Sigmoid colon (tissue), 6 donors: ENCODE measurements at regions not wholly inside any gene's neighbourhood (a gene's known extent, or its start where the extent isn't known, plus 50 kb on each side); places are given as distances from the start of the nearest gene placed in this dataset.
"Not testable (repeated sequence)": the region's sequence is repeated elsewhere in the genome, so short reads cannot be mapped to it uniquely, and the experiment has no call there.

Source experiments
- DNase-seq: peaks from one replicate; pipeline ENCODE4 v3.0.0-alpha.2; 2019
- H3K27ac ChIP-seq, 4 donors: fragments of 200-600 bp; sonication (generic); one replicate each; pipeline ENCODE4 v1.5.1; 2016 to 2019; ENCODE audit warnings: mild to moderate bottlenecking in 1 of 4
- H3K27me3 ChIP-seq, 3 donors: fragments of 200-600 bp; sonication (generic); one replicate each; pipeline ENCODE4 v1.5.1; 2019; ENCODE audit warnings: mild to moderate bottlenecking in 1 of 3
- H3K36me3 ChIP-seq, 4 donors: fragments of 200-600 bp; sonication (generic); one replicate each; pipeline ENCODE4 v1.5.1; 2016 to 2019
- H3K4me1 ChIP-seq, 4 donors: fragments of 200-600 bp; sonication (generic); one replicate each; pipeline ENCODE4 v1.5.1; 2017 to 2019
- H3K4me3 ChIP-seq, 4 donors: fragments of 200-600 bp; sonication (generic); one replicate each; pipeline ENCODE4 v1.5.1; 2017 to 2019; ENCODE audit warnings: mild to moderate bottlenecking in 2 of 4, moderate library complexity in 1 of 4
- H3K9me3 ChIP-seq, 4 donors: fragments of 200-600 bp in 3 of 4; sonication (generic) in 3 of 4; one replicate each; pipeline versions ENCODE4 v1.5.1 to v1.6.1; 2013 to 2019
- EP300 ChIP-seq, 4 donors: sonication (generic); formaldehyde crosslinking; IDR thresholded peaks; one replicate each; pipeline ENCODE4 v1.6.1; 2017; ENCODE audit warnings: antibody characterized with exemption in 4 of 4
- POLR2A ChIP-seq, 2 donors: fragments of 450-650 bp; IDR thresholded peaks; one replicate each; pipeline ENCODE4 v1.6.1; 2016; ENCODE audit warnings: antibody characterized with exemption in 2 of 2, mild to moderate bottlenecking in 2 of 2, moderate library complexity in 2 of 2
- POLR2AphosphoS5 ChIP-seq, 4 donors: sonication (generic); formaldehyde crosslinking; IDR thresholded peaks; one replicate each; pipeline ENCODE4 v1.6.1; 2017; ENCODE audit warnings: antibody characterized with exemption in 4 of 4
- WGBS, 2 donors: extraction: QIAGEN DNeasy Blood & Tissue Kit; methylation state at CpG; one replicate each; pipeline ENCODE4 v1.1.7; 2013; 5-methylcytosine and 5-hydroxymethylcytosine counted together
- intact Hi-C: fragments of 100-400 bp; cut with DNase I; formaldehyde crosslinking; loops from one replicate; pipeline ENCODE4 v1.15.1; 2023
- TF ChIP-seq, protein P1 (sequence below), 4 experiments: fragments of 450-650 bp in 3 of 4; fragments of 200-600 bp in 1 of 4; IDR thresholded peaks; one replicate each; pipeline ENCODE4 v1.5.1; 2016 to 2019; ENCODE audit warnings: antibody characterized with exemption in 4 of 4, mild to moderate bottlenecking in 3 of 4, moderate library complexity in 2 of 4
- donor health status: healthy with polysubstance abuse.
- donor health status: healthy.

DNA sequence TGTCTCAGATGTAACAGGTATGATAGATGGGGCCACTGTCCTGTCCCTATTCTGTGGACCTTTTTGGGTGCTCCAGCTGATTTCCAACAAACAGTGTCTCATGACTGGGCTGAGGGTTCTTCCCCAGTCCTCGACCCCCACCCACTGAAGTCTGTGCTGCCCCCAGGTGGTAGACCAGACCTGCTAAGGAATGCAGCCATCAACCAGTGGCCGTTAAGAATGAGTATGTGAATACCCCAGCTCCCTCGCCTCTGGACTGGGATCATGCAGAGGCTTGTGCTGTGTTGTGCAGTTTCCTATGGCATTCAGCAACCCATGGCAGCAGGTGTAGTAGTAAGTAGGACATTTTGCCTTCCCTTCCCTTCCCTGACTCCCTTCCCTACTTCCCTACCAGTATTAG is 183.1 kb upstream of the KAZN start:
- intact Hi-C loops = no loop called here
- 71 to 72% methylated on average over 3 of the region's 3 CpGs for WGBS, 2 donors
- Histone ChIP-seq H3K27me3 (no peaks in the 10 kb centered on the region), H3K36me3 (no peaks in the 10 kb centered on the region), H3K4me3 (no peak overlapping the region), H3K4me1 (peaks cover 0 to 10% (median 3%) of the 10 kb centered on the region in 4 donors), H3K27ac (no peak overlapping the region), H3K9me3 (no peaks in the 10 kb centered on the region)
- TF ChIP-seq POLR2A (IDR thresholded peaks at IDR 0.05) = no peak
- TF ChIP-seq, protein P1, sequence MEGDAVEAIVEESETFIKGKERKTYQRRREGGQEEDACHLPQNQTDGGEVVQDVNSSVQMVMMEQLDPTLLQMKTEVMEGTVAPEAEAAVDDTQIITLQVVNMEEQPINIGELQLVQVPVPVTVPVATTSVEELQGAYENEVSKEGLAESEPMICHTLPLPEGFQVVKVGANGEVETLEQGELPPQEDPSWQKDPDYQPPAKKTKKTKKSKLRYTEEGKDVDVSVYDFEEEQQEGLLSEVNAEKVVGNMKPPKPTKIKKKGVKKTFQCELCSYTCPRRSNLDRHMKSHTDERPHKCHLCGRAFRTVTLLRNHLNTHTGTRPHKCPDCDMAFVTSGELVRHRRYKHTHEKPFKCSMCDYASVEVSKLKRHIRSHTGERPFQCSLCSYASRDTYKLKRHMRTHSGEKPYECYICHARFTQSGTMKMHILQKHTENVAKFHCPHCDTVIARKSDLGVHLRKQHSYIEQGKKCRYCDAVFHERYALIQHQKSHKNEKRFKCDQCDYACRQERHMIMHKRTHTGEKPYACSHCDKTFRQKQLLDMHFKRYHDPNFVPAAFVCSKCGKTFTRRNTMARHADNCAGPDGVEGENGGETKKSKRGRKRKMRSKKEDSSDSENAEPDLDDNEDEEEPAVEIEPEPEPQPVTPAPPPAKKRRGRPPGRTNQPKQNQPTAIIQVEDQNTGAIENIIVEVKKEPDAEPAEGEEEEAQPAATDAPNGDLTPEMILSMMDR (IDR thresholded peaks at IDR 0.05) = no peak
- no peak for TF ChIP-seq EP300 (IDR thresholded peaks at IDR 0.05)
- no peak for TF ChIP-seq POLR2AphosphoS5 (IDR thresholded peaks at IDR 0.05)
- DNase-seq = no peak

DNA sequence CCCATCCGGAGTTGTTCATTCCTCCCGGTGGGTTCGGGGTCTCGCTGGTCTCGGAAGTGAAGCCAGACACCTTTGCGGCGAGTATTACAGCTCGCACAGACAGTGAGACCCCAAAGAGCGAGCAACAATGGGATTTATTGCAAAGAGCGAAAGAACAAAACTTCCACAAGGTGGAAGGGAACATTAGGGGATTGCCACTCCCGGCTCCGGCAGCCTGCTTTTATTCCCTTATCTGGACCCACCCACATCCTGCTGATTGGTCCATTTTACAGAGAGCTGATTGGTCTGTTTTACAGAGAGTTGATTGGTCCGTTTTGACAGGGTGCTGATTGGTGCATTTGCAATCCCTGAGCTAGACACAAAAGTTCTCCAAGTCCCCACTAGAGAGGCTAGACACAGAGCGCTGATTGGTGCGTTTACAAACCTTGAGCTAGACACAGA is 178.7 kb upstream of the KAZN start:
- DNase-seq, H3K4me1 ChIP-seq: not testable (repeated sequence)
- 95 to 96% methylated on average over 15 of the region's 15 CpGs for WGBS, 2 donors

DNA sequence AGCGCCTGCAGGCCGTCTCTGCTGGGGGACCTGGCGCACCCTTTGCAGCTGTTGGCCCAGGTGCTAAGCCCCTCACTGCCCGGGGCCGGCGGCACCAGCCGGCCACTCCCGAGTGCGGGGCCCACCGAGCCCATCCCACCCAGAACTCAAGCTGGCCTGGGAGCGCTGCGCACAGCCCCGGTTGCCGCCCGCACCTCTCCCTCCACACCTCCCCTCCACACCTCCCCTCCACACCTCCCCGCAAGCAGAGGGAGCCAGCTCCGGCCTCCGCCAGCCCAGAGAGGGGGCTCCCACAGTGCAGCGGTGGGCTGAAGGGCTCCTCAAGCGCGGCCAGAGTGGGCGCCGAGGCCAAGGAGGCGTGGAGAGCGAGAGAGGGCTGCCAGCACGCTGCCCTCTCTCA is 177.8 kb upstream of the KAZN start:
- no peak for DNase-seq
- TF ChIP-seq, protein P1 (IDR thresholded peaks at IDR 0.05) = no peak
- TF ChIP-seq EP300 (IDR thresholded peaks at IDR 0.05) = no peak
- no peak for TF ChIP-seq POLR2AphosphoS5 (IDR thresholded peaks at IDR 0.05)
- no peak for TF ChIP-seq POLR2A (IDR thresholded peaks at IDR 0.05)
- H3K36me3 ChIP-seq = no peaks in the 10 kb centered on the region
- H3K27ac ChIP-seq = no peak overlapping the region
- no peaks in the 10 kb centered on the region for H3K4me1 ChIP-seq
- intact Hi-C loops = no loop called here
- no peak overlapping the region for H3K4me3 ChIP-seq
- no peaks in the 10 kb centered on the region for H3K9me3 ChIP-seq
- 95 to 97% methylated on average over 26 of the region's 26 CpGs for WGBS, 2 donors
- no peaks in the 10 kb centered on the region for H3K27me3 ChIP-seq

More for the DNA sequence above, 178.7 kb upstream of the KAZN start:
- H3K4me3 ChIP-seq, H3K27ac ChIP-seq, intact Hi-C loops, H3K9me3 ChIP-seq, H3K36me3 ChIP-seq, H3K27me3 ChIP-seq: not testable (repeated sequence)

DNA sequence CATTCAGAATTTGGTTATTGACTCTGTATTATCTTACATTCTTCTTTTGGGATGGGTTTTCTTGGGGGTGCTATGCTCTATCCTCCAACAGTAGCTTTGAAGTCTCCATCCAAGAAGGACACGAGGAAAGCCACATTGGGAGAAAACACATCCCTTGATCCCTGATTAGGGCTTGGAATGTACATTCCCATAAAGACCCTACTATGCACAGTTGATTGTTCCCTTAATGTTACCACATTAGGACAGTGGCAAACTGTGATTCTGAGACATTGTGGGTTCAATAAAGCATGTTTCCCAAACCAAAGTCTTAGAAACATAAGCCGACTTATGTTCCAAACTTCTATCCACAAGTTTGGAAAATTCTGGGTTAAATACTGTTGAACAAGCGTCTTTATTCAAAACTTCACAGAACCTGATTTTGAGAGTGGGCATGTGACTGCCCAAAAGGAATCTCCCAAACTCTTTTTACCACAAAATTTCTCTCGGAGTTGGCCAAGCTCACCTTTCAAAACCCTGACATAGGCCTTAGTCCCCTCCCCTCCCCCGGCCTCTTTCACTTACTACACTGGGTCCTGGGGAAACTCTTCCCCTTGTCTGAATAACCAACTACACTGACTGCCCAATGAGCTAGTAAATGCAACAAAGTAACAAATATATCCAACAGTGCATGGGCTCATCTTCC is 177.0 kb upstream of the KAZN start:
- no peak overlapping the region for H3K27ac ChIP-seq
- H3K27me3 ChIP-seq = no peaks in the 10 kb centered on the region
- WGBS, 2 donors = 94 to 95% methylated on average over 5 of the region's 5 CpGs
- no peak overlapping the region for H3K4me3 ChIP-seq
- intact Hi-C loops = no loop called here
- TF ChIP-seq EP300 (IDR thresholded peaks at IDR 0.05) (no peak), POLR2A (IDR thresholded peaks at IDR 0.05) (no peak), POLR2AphosphoS5 (IDR thresholded peaks at IDR 0.05) (no peak)
- TF ChIP-seq, protein P1 (IDR thresholded peaks at IDR 0.05) = no peak
- no peaks in the 10 kb centered on the region for H3K9me3 ChIP-seq
- H3K36me3 ChIP-seq = no peaks in the 10 kb centered on the region
- DNase-seq = no peak
- no peaks in the 10 kb centered on the region for H3K4me1 ChIP-seq

DNA sequence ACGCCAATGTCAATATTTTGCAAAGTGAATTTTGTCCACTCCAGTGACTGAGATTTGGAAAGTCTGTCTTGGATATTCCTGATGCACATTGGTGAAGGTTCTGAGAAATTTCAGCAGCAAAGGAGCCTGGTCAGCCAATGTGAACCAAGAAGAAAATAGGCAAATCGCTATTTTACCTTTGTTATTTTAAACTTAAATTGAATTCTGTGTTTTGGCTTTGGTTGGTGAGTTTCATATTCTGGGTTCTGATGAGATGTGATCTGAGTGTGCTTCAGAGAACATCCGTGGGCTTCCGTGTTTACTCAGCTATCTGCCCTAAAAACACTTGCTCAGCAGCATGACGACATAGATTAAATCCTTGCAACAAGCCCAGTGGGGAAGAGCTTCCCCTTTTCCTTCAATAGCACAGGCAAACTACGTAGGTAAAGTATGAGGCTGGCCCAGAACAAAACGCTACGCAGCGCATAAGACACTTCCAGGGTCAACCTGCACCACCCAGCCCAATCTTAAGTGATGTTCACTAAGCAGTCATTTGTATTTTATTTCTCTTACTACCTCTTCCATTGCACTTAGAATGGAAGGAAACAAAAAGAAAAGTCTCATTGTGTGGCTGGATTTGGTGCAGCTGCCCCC is 176.4 kb upstream of the KAZN start:
- Histone ChIP-seq H3K4me3 (no peak overlapping the region), H3K36me3 (no peaks in the 10 kb centered on the region), H3K27me3 (no peaks in the 10 kb centered on the region), H3K4me1 (no peaks in the 10 kb centered on the region), H3K9me3 (no peaks in the 10 kb centered on the region), H3K27ac (no peak overlapping the region)
- no peak for DNase-seq
- TF ChIP-seq, protein P1 (IDR thresholded peaks at IDR 0.05) = no peak
- no peak for TF ChIP-seq EP300 (IDR thresholded peaks at IDR 0.05)
- 83 to 91% methylated on average over 9 of the region's 9 CpGs for WGBS, 2 donors
- intact Hi-C loops = no loop called here
